ENCODE measurements at regions not wholly inside any gene's neighbourhood (a gene's known extent, or its start where the extent isn't known, plus 50 kb on each side); places are given as distances from the start of the nearest gene placed in this dataset.

GRCh38 chr18:66110607-66111006, 359.8 kb downstream of the CDH7 start:
- no peak for TF ChIP-seq CTCF (conservative IDR thresholded peaks at IDR 0.05 in 1 of 2, IDR thresholded peaks at IDR 0.05 in 1 of 2; ENCODE audit: extremely low read depth in 1 of 2, insufficient read depth in 1 of 2, low read depth in 1 of 2, low read length in 2 of 2)
- no peak for TF ChIP-seq EZH2 (IDR thresholded peaks at IDR 0.05; ENCODE audit: borderline replicate concordance, low read length)

Measured in mammary epithelial cell (primary cell).